ENCODE measurements at regions not wholly inside any gene's neighbourhood (a gene's known extent, or its start where the extent isn't known, plus 50 kb on each side); places are given as distances from the start of the nearest gene placed in this dataset. TPM values are rescaled to one million over a fixed set of nuclear protein-coding genes. Genes with fewer than 3 reads are reported as not detected.

Small RNA genes lying in the stretch of these regions (microRNA-seq; reads per million reads assigned to microRNA genes)
- not detected for gene AC245291.3 (ENCODE audit: insufficient read depth, insufficient read length)
- not detected for gene IGLVVII-41-1 (ENCODE audit: insufficient read depth, insufficient read length)

Small RNA genes lying in the stretch of these regions (small RNA-seq; reads per million reads assigned to genes)
- gene AC245291.3: 0 reads per million in 5 experiments
- 0 reads per million in 5 experiments for gene IGLVVII-41-1

Data from IMR-90 (cell line).